GM18858 (cell line): ENCODE measurements at regions not wholly inside any gene's neighbourhood (a gene's known extent, or its start where the extent isn't known, plus 50 kb on each side); places are given as distances from the start of the nearest gene placed in this dataset.

ENCODE experiments used
- ATAC-seq: cut with Tn5 transposase; IDR thresholded peaks from one replicate; pipeline ENCODE4 v1.9.1; 2021; ENCODE audit not compliant: unreplicated experiment

GRCh38 chr16:86087011-86087895 is 188.3 kb downstream of the IRF8 start:
- ATAC-seq, result no peak

- ATAC-seq, result no peak
These were observed 188.9 kb downstream of the IRF8 start for GRCh38 chr16:86087896-86088230.

GRCh38 chr16:86088287-86088686 is 189.3 kb downstream of the IRF8 start:
- no peak for ATAC-seq

- no peak for ATAC-seq
These were observed 189.9 kb downstream of the IRF8 start for GRCh38 chr16:86088816-86089215.

- ATAC-seq, result no peak
These were observed 190.5 kb downstream of the IRF8 start for GRCh38 chr16:86089334-86089900.

GRCh38 chr16:86089991-86090390 is 191.0 kb downstream of the IRF8 start:
- no peak for ATAC-seq

GRCh38 chr16:86090461-86091170 is 191.7 kb downstream of the IRF8 start:
- ATAC-seq, result no peak

- no peak for ATAC-seq
These were observed 193.0 kb downstream of the IRF8 start for GRCh38 chr16:86091976-86092375.

GRCh38 chr16:86092586-86093480 is 193.9 kb downstream of the IRF8 start:
- no peak for ATAC-seq

GRCh38 chr16:86093801-86094750 is 195.1 kb downstream of the IRF8 start:
- ATAC-seq, result no peak

GRCh38 chr16:86095131-86095752 is 196.3 kb downstream of the IRF8 start:
- no peak for ATAC-seq

GRCh38 chr16:86095906-86096485 is 197.0 kb downstream of the IRF8 start:
- no peak for ATAC-seq

- ATAC-seq, result no peak
These were observed 197.9 kb downstream of the IRF8 start for GRCh38 chr16:86096850-86097249.

GRCh38 chr16:86099326-86099725 is 200.4 kb downstream of the IRF8 start:
- no peak for ATAC-seq

- ATAC-seq, result no peak
These were observed 201.5 kb downstream of the IRF8 start for GRCh38 chr16:86100205-86101136.

- no peak for ATAC-seq
These were observed 202.4 kb downstream of the IRF8 start for GRCh38 chr16:86101137-86101896.

- ATAC-seq, result no peak
These were observed 202.9 kb downstream of the IRF8 start for GRCh38 chr16:86101897-86102157.

- ATAC-seq, result no peak
These were observed 204.4 kb downstream of the IRF8 start for GRCh38 chr16:86103320-86103719.
